Ovary (tissue), 3 donors: ENCODE measurements at regions not wholly inside any gene's neighbourhood (a gene's known extent, or its start where the extent isn't known, plus 50 kb on each side); places are given as distances from the start of the nearest gene placed in this dataset.
"Not testable (repeated sequence)": the region's sequence is repeated elsewhere in the genome, so short reads cannot be mapped to it uniquely, and the experiment has no call there.

Source experiments
- CTCF ChIP-seq, 3 donors: fragments of 450-650 bp in 2 of 3; fragments of 200-600 bp in 1 of 3; IDR thresholded peaks; one replicate each; pipeline versions ENCODE4 v1.5.1 to v1.8.0; 2016 to 2022; ENCODE audit warnings: antibody characterized with exemption in 3 of 3, mild to moderate bottlenecking in 1 of 3
- EP300 ChIP-seq: sonication (generic); formaldehyde crosslinking; IDR thresholded peaks from one replicate; pipeline ENCODE4 v1.6.1; 2017; ENCODE audit warnings: antibody characterized with exemption
- POLR2A ChIP-seq: fragments of 450-650 bp; IDR thresholded peaks from one replicate; pipeline ENCODE4 v1.6.1; 2017; ENCODE audit warnings: antibody characterized with exemption, mild to moderate bottlenecking, moderate library complexity
- donor health status: DM: no; HTN: no; CAD: no.

GRCh38 chr2:87555082-87555481 lies 192.8 kb upstream of the PLGLB2 start:
- not testable (repeated sequence) for TF ChIP-seq CTCF (IDR thresholded peaks at IDR 0.05); POLR2A; EP300
